ENCODE measurements at regions not wholly inside any gene's neighbourhood (a gene's known extent, or its start where the extent isn't known, plus 50 kb on each side); places are given as distances from the start of the nearest gene placed in this dataset.

- DNase-seq = no peak
Observed at GRCh38 chr11:128365044-128365443, 222.3 kb downstream of the ETS1 start.

GRCh38 chr11:128361451-128362020 is 225.8 kb downstream of the ETS1 start:
- no peak for DNase-seq

DNA sequence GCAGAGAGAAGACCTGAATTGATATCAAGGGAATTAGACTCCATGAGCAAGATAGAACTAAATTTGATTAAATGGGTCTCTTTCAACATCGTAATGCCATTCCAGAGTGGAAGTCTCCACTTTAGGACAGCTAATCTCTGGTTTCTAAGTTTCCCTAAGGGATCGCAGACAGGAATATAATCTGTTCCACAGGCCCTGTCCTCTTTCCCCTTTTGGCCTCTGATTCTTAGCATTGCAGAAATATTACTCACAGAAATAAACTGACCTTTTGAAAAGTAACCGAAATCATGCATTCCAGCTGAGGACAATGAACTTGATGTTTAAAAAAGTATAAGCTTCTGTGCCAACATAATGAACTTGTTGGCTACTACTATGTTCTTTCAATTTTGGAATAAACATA is 227.8 kb downstream of the ETS1 start:
- DNase-seq = no peak

DNA sequence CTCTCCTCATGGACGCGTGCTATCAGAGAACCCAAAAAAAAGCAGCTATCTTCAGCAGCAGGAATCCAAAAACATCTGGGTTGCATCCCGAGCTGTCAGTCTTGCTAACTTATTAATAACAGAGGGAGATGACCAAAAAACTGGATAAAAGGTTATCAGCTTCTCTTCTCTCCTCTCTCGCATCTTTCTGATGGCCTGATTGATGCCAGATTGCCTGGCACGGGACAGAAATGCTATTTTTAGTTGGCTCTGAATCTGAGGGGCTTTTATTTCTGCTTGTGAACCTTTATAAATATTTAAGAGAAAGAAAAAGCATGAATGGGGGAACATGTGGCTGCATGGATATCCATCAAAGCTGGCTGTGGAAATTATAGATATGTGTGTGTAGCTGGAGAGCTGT is 230.3 kb downstream of the ETS1 start:
- no peak for DNase-seq

DNA sequence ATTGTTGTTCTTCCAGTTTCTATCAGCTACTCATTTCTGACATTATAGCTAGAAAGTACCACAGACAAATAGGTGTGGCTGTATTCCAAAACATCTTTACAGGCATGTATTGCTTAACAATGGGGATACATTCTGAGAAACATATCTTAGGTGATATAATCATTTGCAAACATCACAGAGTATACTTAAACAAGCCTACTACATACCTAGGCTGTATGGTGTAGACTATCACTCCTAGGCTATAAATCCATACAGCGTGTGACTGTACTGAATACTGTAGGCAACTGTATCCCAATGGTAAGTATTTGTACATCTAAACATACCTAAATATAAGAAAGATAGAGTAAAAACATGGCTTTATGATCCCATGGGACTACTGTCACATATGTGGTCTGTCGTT is 231.8 kb downstream of the ETS1 start:
- DNase-seq = no peak

DNA sequence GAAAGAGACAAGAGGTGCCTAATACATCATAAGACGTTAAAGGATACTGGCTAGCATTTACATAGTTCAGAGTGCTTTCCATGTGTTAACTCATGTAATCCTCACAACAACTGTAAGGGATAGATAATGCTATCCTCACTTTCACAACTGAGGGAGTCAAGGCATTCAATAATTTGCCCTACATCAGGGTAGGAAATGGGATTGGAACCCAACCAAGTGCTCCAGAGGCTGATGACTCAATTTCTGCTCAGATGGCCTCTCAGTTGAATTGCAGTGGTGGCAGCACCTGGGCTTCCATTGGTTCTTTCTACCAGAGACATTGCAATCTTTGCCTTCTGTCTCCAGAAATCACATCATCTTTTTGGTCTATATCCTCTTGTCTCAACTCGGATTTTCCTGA is 232.9 kb downstream of the ETS1 start:
- no peak for DNase-seq

- DNase-seq = no peak
Observed at GRCh38 chr11:128351168-128351567, 236.2 kb downstream of the ETS1 start.

DNA sequence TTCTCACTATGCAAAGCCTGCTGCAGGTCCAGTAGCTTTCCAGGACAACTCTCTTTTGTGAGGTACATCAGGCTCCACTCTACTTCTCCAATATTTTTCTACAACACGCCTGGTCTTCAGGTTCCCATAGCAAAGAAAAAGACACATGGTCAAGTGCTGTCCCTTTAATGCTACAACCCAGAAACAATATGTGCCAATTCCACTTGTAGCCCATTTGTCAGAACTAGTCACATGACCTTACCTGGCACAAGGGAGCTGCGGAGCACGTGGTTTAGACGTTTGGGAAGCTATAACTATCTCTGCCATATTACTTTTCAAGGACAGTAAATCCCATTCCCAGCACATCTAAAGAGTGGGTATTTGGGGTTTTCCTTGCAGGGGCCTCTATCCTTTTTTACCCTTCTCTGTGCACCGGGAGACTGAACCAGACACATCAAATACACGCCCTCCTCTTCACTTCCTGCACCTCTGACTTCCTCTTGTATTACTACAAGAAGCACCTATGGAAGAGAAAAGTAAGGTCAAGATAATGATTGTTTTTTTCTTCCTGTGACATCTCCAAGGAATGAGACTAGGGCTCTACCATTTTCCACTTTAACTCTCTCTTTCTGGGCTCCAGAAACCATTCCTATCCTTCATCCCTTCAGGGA is 237.6 kb downstream of the ETS1 start:
- DNase-seq = no peak

DNA sequence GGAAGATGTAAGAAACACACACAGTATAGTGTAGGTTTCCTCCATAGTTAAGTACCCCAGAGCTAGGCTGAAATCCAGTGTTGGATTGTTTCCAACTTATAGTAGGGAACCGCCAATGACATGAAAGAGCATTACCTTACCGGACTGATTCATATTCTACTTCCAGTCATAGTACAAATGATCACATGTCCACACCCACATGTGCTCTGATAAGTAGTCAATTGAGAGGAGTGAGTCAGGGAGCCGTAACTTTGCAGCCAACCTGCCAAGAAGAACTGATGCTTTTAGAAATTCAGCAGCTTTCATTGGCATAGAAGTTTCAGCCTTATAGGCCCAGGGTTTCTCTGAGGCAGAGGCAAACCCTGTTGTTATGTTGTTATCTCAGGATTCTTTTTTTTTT is 240.6 kb downstream of the ETS1 start:
- no peak for DNase-seq

GRCh38 chr11:128345316-128345715 is 242.0 kb downstream of the ETS1 start:
- no peak for DNase-seq

DNA sequence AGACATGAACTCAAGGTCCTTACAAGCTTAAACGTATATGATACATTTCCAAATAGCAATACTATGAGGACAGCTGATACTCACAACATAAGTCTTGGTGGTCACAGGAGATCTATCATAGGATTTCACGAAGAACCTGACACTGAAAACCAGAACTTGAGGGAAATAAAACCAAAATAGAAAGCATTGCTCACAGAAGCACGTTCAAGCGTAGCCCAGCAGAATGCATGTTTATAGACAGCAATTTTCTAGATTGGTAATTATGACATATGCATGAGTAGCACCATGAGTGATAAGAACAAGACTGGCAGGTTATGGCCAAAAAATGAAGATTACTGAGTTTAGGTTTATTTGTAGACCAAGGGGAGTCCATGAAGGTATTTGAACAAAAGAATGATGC is 243.5 kb downstream of the ETS1 start:
- DNase-seq = no peak

DNA sequence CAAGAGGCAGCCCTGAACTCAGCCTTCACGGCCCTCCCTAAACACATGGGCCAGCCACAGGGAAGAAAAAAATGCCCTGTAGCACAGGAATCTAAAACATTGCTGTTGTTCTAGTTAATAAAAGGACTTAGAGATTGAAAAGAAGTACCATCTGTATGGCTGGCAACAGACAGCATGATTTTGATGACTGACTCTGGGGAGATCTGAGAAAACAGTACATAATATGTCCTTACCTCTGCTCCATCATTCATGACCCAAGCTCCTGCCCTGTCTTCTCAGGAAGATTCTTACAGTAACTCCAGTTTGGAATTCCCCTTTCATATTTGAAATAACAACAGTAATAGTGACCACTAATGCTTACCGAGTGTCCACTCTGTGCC is 244.2 kb downstream of the ETS1 start:
- no peak for DNase-seq

GRCh38 chr11:128342511-128343134 is 244.7 kb downstream of the ETS1 start:
- DNase-seq = no peak

- no peak for DNase-seq
Observed at GRCh38 chr11:128341280-128342248, 245.8 kb downstream of the ETS1 start.

- DNase-seq = no peak
Observed at GRCh38 chr11:128339792-128340191, 247.6 kb downstream of the ETS1 start.

- DNase-seq = no peak
Observed at GRCh38 chr11:128338811-128339210, 248.5 kb downstream of the ETS1 start.

GRCh38 chr11:128336203-128336602 is 251.2 kb downstream of the ETS1 start:
- DNase-seq = no peak

DNA sequence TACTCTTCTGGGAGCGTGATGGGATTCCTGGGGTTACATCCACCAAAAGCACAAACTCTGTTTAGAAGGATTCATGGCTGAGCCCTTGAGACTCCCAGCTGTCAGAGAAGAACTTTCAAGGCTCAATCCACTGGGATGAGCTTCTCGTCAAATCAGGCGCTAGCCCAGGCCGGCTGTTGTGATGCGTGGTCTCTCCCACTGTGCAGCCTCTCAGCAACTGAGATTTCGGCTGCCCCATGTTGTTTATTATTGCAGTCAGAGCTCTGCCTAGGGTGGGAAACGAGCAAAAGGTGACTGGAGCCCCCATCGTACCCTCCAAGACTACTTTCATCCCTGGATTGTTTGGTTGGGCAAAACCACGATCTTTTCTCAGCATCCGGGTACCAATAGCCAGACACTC is 251.6 kb downstream of the ETS1 start:
- no peak for DNase-seq

- DNase-seq = no peak
Observed at GRCh38 chr11:128334311-128335044, 252.9 kb downstream of the ETS1 start.

DNA sequence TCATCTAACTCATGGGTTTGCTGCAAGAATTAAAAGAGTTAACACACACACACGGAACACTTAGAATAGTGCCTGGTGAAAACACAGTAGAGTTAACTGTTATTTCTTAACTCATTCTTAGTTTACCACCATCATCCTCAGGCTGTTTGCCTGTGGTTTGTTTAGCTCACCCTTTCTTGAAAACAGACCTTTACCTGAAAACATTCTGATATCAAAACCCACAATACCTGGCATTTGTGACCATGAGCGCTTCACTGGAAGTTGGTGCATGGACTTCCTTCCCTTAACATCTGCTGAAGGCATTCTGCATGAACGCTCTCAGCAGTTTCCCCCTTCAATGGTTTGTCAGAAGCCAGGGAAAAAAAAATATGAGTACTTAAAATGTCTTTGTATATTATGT is 256.0 kb downstream of the ETS1 start:
- no peak for DNase-seq

DNA sequence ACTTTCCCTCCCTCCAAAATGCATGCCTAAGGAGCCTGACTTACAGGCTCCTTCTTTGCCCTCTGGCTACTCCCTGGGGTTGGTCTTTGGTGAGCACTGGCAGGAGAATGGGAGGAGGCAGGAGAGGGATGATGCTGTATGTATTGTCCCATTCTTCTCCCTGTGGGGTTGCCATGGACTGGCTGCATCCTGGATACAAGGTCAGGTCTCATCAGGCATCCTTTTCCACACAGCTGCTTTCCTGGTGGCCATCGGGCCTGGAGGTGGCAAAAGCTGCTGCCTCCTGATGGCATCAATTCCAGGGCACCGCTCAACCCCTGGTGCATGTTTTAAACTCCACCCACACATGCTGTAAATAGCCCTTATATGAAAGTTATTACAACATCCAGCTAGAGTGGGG is 257.2 kb downstream of the ETS1 start:
- DNase-seq = no peak

- DNase-seq = no peak
Observed at GRCh38 chr11:128328955-128329551, 258.3 kb downstream of the ETS1 start.
